ENCODE measurements at regions not wholly inside any gene's neighbourhood (a gene's known extent, or its start where the extent isn't known, plus 50 kb on each side); places are given as distances from the start of the nearest gene placed in this dataset.

DNA sequence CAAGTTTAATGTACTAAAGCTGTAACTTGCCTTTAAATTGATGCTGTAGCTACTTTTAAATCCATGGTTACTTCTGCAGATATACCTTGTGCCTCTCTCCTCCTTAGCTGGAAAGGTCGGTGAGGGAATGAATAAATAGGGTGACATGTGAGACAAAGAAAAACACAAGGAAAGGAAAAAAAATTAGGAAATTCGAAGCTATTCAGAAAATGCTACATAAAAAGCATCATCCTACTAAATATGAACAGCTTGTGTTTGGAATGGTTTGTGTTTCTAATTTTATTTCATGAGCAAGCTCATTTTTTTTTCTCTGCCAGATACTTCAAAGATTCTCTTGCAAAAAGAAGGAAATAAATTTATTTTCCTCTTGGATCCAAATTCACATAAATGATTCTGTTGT is 186.3 kb upstream of the NUDT4 start:
- H3K9me3 ChIP-seq (ENCODE audit: severe bottlenecking), result no peaks in the 10 kb centered on the region
- no peak overlapping the region for H3K27ac ChIP-seq (ENCODE audit: poor library complexity, severe bottlenecking)
- H3K36me3 ChIP-seq (ENCODE audit: low read depth), result no peaks in the 10 kb centered on the region
- TF ChIP-seq, protein P1, sequence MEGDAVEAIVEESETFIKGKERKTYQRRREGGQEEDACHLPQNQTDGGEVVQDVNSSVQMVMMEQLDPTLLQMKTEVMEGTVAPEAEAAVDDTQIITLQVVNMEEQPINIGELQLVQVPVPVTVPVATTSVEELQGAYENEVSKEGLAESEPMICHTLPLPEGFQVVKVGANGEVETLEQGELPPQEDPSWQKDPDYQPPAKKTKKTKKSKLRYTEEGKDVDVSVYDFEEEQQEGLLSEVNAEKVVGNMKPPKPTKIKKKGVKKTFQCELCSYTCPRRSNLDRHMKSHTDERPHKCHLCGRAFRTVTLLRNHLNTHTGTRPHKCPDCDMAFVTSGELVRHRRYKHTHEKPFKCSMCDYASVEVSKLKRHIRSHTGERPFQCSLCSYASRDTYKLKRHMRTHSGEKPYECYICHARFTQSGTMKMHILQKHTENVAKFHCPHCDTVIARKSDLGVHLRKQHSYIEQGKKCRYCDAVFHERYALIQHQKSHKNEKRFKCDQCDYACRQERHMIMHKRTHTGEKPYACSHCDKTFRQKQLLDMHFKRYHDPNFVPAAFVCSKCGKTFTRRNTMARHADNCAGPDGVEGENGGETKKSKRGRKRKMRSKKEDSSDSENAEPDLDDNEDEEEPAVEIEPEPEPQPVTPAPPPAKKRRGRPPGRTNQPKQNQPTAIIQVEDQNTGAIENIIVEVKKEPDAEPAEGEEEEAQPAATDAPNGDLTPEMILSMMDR (IDR thresholded peaks at IDR 0.05; ENCODE audit: poor library complexity, severe bottlenecking), result no peak
- H3K4me3 ChIP-seq (ENCODE audit: severe bottlenecking), result no peak overlapping the region
- H3K27me3 ChIP-seq (ENCODE audit: insufficient read depth, poor library complexity, severe bottlenecking), result no peaks in the 10 kb centered on the region
- DNase-seq (ENCODE audit: low spot score), result no peak
- no peaks in the 10 kb centered on the region for H3K4me1 ChIP-seq (ENCODE audit: insufficient read depth, poor library complexity, severe bottlenecking)
- ATAC-seq (ENCODE audit: low read depth), result no peak

DNA sequence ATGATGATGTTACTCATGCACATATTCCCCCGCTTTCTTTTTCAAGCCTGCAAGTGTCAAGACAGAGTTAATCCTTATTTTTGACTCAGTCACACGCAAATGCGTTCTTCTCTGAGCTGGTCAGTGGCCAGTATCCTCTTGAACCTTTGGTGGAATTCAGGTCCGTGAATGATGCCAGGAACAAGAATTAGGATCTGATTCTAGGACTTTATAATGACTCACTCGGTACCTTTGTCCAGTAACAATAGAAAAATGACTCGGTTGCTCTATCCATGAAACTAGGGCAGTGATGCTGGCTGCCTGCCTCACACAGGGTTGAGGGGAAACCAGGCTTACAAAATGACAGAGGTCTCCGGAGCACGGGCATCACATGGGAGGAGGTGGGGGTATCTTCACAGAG is 185.8 kb upstream of the NUDT4 start:
- no peaks in the 10 kb centered on the region for H3K27me3 ChIP-seq (ENCODE audit: insufficient read depth, poor library complexity, severe bottlenecking)
- H3K4me1 ChIP-seq (ENCODE audit: insufficient read depth, poor library complexity, severe bottlenecking), result no peaks in the 10 kb centered on the region
- H3K27ac ChIP-seq (ENCODE audit: poor library complexity, severe bottlenecking), result no peak overlapping the region
- TF ChIP-seq, protein P1 (IDR thresholded peaks at IDR 0.05; ENCODE audit: poor library complexity, severe bottlenecking), result no peak
- no peak for ATAC-seq (ENCODE audit: low read depth)
- DNase-seq (ENCODE audit: low spot score), result no peak
- H3K9me3 ChIP-seq (ENCODE audit: severe bottlenecking), result no peaks in the 10 kb centered on the region
- no peaks in the 10 kb centered on the region for H3K36me3 ChIP-seq (ENCODE audit: low read depth)
- H3K4me3 ChIP-seq (ENCODE audit: severe bottlenecking), result no peak overlapping the region

DNA sequence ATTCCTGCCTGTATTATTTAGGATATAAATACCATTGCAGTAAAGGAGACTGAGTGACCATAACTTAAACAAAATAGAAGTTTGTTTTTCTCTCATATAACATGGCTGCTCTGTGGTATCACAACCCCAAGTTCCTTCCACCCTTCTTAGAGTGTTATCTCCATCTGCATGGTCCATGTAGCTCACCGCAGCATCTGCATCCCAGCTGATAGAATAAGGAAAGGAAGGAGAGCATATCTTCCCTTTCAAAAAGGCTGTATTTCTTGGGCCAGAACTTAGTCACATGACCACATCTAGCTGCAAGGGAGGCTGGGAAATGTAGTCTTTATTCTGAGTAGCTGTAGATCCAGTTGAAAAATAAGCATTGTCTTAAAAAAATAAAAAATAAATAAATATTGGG is 184.8 kb upstream of the NUDT4 start:
- no peaks in the 10 kb centered on the region for H3K9me3 ChIP-seq (ENCODE audit: severe bottlenecking)
- H3K27ac ChIP-seq (ENCODE audit: poor library complexity, severe bottlenecking), result no peak overlapping the region
- no peak overlapping the region for H3K4me3 ChIP-seq (ENCODE audit: severe bottlenecking)
- TF ChIP-seq, protein P1 (IDR thresholded peaks at IDR 0.05; ENCODE audit: poor library complexity, severe bottlenecking), result no peak
- H3K27me3 ChIP-seq (ENCODE audit: insufficient read depth, poor library complexity, severe bottlenecking), result no peaks in the 10 kb centered on the region
- DNase-seq (ENCODE audit: low spot score) (no peak), ATAC-seq (ENCODE audit: low read depth) (no peak)
- no peaks in the 10 kb centered on the region for H3K36me3 ChIP-seq (ENCODE audit: low read depth)
- H3K4me1 ChIP-seq (ENCODE audit: insufficient read depth, poor library complexity, severe bottlenecking), result peaks cover 5% of the 10 kb centered on the region

DNA sequence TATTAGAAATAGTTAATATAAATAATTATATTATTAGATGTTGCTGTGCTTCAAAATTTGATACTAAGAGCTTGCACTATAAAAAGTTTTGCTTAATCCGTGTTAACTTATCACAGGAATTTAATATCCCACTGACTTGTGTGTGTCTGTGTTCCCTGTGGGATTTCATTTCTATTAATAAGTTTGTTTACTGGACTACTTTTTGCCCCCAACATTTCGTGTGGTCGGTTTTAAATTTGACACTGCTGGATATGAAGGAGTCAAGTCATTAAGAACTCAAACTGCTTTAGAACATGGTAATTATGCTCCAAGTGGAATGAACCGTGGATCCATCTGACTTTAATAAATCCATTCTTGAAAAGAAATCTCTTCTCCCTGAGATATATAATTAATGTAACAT is 182.2 kb upstream of the NUDT4 start:
- no peak overlapping the region for H3K27ac ChIP-seq (ENCODE audit: poor library complexity, severe bottlenecking)
- no peaks in the 10 kb centered on the region for H3K27me3 ChIP-seq (ENCODE audit: insufficient read depth, poor library complexity, severe bottlenecking)
- DNase-seq (ENCODE audit: low spot score), result no peak
- TF ChIP-seq, protein P1 (IDR thresholded peaks at IDR 0.05; ENCODE audit: poor library complexity, severe bottlenecking), result no peak
- H3K4me1 ChIP-seq (ENCODE audit: insufficient read depth, poor library complexity, severe bottlenecking), result peaks cover 8% of the 10 kb centered on the region
- no peaks in the 10 kb centered on the region for H3K9me3 ChIP-seq (ENCODE audit: severe bottlenecking)
- no peak for ATAC-seq (ENCODE audit: low read depth)
- H3K4me3 ChIP-seq (ENCODE audit: severe bottlenecking), result no peak overlapping the region
- H3K36me3 ChIP-seq (ENCODE audit: low read depth), result no peaks in the 10 kb centered on the region

DNA sequence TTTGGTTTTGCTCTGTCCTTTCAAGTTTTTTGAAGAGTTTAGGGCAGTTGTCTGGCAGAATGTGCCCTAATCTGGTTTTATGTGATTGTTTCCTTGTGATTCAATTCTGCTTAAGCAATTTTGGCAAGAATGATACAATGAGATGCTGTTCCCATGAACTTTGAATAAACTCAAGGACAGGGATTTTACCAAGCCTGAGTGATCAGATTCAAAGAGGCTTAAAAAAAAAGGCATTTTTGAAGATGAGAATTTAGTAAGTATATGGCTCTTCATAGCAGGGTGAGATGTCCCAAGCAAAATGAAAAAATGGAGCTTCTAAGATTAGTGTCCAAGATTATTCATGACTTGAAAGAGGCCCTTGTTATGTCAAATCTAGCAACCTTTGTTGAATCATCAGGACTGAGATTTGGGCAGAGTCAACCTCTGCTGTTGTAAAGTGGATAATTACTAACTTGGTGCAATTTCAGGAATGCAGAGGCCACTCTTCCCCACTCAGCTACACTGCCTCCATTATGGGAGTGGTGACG is 180.6 kb upstream of the NUDT4 start:
- Histone ChIP-seq H3K27me3 (ENCODE audit: insufficient read depth, poor library complexity, severe bottlenecking) (no peaks in the 10 kb centered on the region), H3K36me3 (ENCODE audit: low read depth) (no peaks in the 10 kb centered on the region), H3K4me1 (ENCODE audit: insufficient read depth, poor library complexity, severe bottlenecking) (peaks cover 8% of the 10 kb centered on the region), H3K4me3 (ENCODE audit: severe bottlenecking) (no peak overlapping the region), H3K9me3 (ENCODE audit: severe bottlenecking) (no peaks in the 10 kb centered on the region), H3K27ac (ENCODE audit: poor library complexity, severe bottlenecking) (no peak overlapping the region)
- TF ChIP-seq, protein P1 (IDR thresholded peaks at IDR 0.05; ENCODE audit: poor library complexity, severe bottlenecking), result no peak
- ATAC-seq (ENCODE audit: low read depth) (no peak), DNase-seq (ENCODE audit: low spot score) (no peak)
